Glutamatergic neuron (in vitro differentiated cells): ENCODE measurements at regions not wholly inside any gene's neighbourhood (a gene's known extent, or its start where the extent isn't known, plus 50 kb on each side); places are given as distances from the start of the nearest gene placed in this dataset.

Experiments
- DNase-seq: peaks from one replicate; pipeline ENCODE4 v3.0.0; 2022
- H3K27ac Mint-ChIP-seq: one replicate; pipeline ENCODE4 v1.8.0; 2020; ENCODE audit warnings: mild to moderate bottlenecking, mixed read lengths, inconsistent platforms; ENCODE audit not compliant: unreplicated experiment
- H3K27me3 Mint-ChIP-seq: one replicate; pipeline ENCODE4 v1.8.0; 2020; ENCODE audit warnings: mild to moderate bottlenecking, moderate library complexity, mixed read lengths, inconsistent platforms; ENCODE audit not compliant: unreplicated experiment
- H3K36me3 Mint-ChIP-seq: one replicate; pipeline ENCODE4 v1.8.0; 2020; ENCODE audit warnings: mild to moderate bottlenecking, mixed read lengths, inconsistent platforms; ENCODE audit not compliant: unreplicated experiment
- H3K4me1 Mint-ChIP-seq: one replicate; pipeline ENCODE4 v1.8.0; 2020; ENCODE audit warnings: mild to moderate bottlenecking, low read depth, mixed read lengths, inconsistent platforms; ENCODE audit not compliant: unreplicated experiment
- H3K4me3 Mint-ChIP-seq: one replicate; pipeline ENCODE4 v1.8.0; 2020; ENCODE audit warnings: mild to moderate bottlenecking, mixed read lengths, inconsistent platforms; ENCODE audit not compliant: unreplicated experiment
- H3K9me3 Mint-ChIP-seq: one replicate; pipeline ENCODE4 v1.8.0; 2020; ENCODE audit warnings: mild to moderate bottlenecking, moderate library complexity, mixed read lengths, inconsistent platforms; ENCODE audit not compliant: unreplicated experiment
- TF ChIP-seq, protein P1 (sequence below): fragments of 200-600 bp; sonication (generic); IDR thresholded peaks from one replicate; pipeline ENCODE4 v1.5.0; 2021; ENCODE audit not compliant: partially characterized antibody, unreplicated experiment

DNA sequence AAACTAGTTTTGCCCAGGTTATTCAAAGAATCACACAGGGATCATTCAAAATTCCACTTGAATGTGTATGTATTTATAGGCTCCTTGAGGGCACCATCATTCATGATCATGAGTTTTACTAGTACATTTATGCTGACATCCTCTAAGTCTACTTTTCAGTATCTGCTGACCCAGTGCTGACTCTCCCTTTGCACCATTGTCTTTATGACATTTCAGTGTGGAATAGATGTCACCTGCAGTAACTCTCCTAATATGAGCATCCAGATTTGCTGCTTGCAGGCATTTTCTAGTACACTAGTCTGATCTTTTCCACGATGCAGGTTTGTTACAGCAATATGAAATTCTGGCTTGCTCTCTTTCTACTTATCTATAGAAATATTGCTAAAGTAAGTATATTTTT lies 1603.5 kb downstream of the SI start:
- DNase-seq = no peak
- H3K4me1 Mint-ChIP-seq = no peaks in the 10 kb centered on the region
- no peaks in the 10 kb centered on the region for H3K9me3 Mint-ChIP-seq
- peaks cover 8% of the 10 kb centered on the region for H3K36me3 Mint-ChIP-seq
- no peak overlapping the region for H3K4me3 Mint-ChIP-seq
- no peaks in the 10 kb centered on the region for H3K27me3 Mint-ChIP-seq
- TF ChIP-seq, protein P1, sequence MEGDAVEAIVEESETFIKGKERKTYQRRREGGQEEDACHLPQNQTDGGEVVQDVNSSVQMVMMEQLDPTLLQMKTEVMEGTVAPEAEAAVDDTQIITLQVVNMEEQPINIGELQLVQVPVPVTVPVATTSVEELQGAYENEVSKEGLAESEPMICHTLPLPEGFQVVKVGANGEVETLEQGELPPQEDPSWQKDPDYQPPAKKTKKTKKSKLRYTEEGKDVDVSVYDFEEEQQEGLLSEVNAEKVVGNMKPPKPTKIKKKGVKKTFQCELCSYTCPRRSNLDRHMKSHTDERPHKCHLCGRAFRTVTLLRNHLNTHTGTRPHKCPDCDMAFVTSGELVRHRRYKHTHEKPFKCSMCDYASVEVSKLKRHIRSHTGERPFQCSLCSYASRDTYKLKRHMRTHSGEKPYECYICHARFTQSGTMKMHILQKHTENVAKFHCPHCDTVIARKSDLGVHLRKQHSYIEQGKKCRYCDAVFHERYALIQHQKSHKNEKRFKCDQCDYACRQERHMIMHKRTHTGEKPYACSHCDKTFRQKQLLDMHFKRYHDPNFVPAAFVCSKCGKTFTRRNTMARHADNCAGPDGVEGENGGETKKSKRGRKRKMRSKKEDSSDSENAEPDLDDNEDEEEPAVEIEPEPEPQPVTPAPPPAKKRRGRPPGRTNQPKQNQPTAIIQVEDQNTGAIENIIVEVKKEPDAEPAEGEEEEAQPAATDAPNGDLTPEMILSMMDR = no peak
- H3K27ac Mint-ChIP-seq = no peak overlapping the region

DNA sequence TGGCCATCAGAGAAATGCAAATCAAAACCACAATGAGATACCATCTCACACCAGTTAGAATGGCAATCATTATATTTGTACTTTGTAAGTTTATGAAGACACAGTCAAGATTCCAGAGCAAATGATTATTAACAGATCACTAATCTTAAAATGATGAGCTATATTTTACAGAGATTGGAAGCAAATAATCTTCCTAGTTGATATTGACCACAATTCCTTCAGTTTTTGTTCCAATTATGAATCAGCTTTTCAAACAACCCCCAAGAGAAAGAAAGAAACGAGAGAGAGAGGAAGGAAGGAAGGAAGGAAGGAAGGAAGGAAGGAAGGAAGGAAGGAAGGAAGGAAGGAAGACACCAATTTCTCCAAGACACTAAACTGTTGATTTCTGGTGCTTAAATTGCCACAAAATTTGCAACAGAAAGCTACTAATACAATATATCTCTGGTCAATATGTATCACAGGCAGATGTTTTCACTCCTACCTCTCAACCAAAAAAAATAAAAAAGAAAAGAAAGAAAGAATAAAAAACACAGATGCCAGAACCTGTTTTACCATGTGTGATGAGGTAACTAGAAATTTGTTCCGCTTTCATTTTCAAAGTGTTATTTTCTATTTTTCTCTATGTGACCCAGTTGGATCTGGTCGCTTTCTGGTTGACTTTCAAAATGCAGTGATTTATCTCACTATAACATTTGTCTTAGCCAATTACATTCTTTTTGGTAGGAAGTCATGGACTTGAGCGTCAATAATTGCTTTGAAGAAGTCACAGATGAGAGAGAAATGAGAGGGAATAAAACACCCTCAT lies 1609.6 kb downstream of the SI start:
- Mint-ChIP-seq H3K4me3 (no peak overlapping the region), H3K27me3 (no peaks in the 10 kb centered on the region), H3K27ac (no peak overlapping the region), H3K9me3 (no peaks in the 10 kb centered on the region), H3K36me3 (peaks cover 8% of the 10 kb centered on the region), H3K4me1 (no peaks in the 10 kb centered on the region)
- TF ChIP-seq, protein P1 = no peak
- DNase-seq = no peak

GRCh38 chr3:163462446-163462845 lies 1615.8 kb downstream of the SI start:
- Mint-ChIP-seq H3K27ac (no peak overlapping the region), H3K9me3 (no peaks in the 10 kb centered on the region), H3K27me3 (no peaks in the 10 kb centered on the region), H3K36me3 (no peaks in the 10 kb centered on the region), H3K4me1 (no peaks in the 10 kb centered on the region), H3K4me3 (no peak overlapping the region)
- TF ChIP-seq, protein P1 = no peak
- no peak for DNase-seq

DNA sequence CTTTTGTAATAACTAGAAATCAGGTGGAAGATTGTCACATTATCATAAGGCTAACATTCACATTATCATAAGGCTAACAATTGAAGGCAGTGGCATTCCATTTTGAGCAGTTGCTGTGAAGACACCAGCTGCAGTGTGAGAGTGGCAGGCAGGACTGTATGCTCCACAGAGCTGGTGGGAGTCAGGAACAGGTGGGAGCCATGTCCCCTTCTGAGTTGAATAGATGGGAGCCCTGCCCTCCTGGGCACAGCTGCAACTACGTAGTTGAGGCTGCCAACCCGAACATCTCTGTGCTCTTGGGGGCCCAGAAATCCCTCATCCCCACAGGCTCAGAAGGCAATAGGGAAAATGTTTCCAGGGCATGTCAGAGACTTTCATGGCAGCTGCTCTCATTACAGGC lies 1627.6 kb downstream of the SI start:
- Mint-ChIP-seq H3K27ac (no peak overlapping the region), H3K36me3 (peaks cover 4% of the 10 kb centered on the region), H3K27me3 (no peaks in the 10 kb centered on the region), H3K9me3 (no peaks in the 10 kb centered on the region), H3K4me1 (no peaks in the 10 kb centered on the region), H3K4me3 (no peak overlapping the region)
- DNase-seq = no peak
- TF ChIP-seq, protein P1 = no peak

DNA sequence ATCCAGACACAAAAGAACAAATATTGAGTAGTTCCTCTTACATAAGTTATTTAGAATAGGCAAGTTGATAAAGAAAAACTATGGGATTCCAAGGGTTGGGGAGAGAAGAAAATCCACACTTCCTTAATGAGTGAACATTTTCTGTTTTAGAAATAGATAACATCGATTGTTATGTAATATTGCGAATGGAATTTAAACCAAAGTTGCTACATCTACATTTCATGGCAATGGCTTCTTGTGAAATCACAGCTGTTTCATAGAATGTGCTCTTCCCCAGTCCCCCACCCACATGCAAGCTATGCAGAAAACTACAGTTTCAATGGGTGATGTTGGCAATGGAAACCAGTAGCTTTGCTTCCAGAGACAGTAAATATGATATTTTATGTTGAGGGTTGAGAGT lies 1639.5 kb downstream of the SI start:
- Mint-ChIP-seq H3K4me1 (no peaks in the 10 kb centered on the region), H3K36me3 (no peaks in the 10 kb centered on the region), H3K9me3 (no peaks in the 10 kb centered on the region), H3K4me3 (no peak overlapping the region), H3K27ac (no peak overlapping the region), H3K27me3 (no peaks in the 10 kb centered on the region)
- no peak for DNase-seq
- TF ChIP-seq, protein P1 = no peak
